MM.1S (cell line): ENCODE measurements at regions not wholly inside any gene's neighbourhood (a gene's known extent, or its start where the extent isn't known, plus 50 kb on each side); places are given as distances from the start of the nearest gene placed in this dataset.
A peak's percentile ranks its signal among the peaks of the same experiment; 100 is the strongest.

ENCODE experiments used
- DNase-seq: peaks from one replicate; pipeline ENCODE4 v3.0.0-alpha.2; 2015
- H2AFZ ChIP-seq: fragments of 300-600 bp; sonication (generic); 2 replicates; pipeline ENCODE4 v1.6.0; 2016; ENCODE audit warnings: antibody characterized with exemption, low read length
- H3F3A ChIP-seq: fragments of 300-600 bp; sonication (generic); 2 replicates; pipeline ENCODE4 v1.6.1; 2016; ENCODE audit warnings: mild to moderate bottlenecking, antibody characterized with exemption, low read length, moderate library complexity, mixed read lengths; ENCODE audit not compliant: insufficient read depth
- H3K27ac ChIP-seq: fragments of 300-600 bp; sonication (generic); 2 replicates; pipeline ENCODE4 v1.5.1; 2016; ENCODE audit warnings: mild to moderate bottlenecking, low read length
- H3K27me3 ChIP-seq: fragments of 300-600 bp; sonication (generic); replicated peaks from 2 replicates; pipeline ENCODE4 v1.6.0; 2016; ENCODE audit warnings: low read length; ENCODE audit not compliant: insufficient read depth
- H3K36me3 ChIP-seq: fragments of 300-600 bp; sonication (generic); replicated peaks from 2 replicates; pipeline ENCODE4 v1.6.1; 2016; ENCODE audit warnings: mild to moderate bottlenecking, low read length, mixed read lengths; ENCODE audit not compliant: insufficient read depth
- H3K4me1 ChIP-seq: fragments of 300-600 bp; sonication (generic); 2 replicates; pipeline ENCODE4 v1.6.1; 2016; ENCODE audit warnings: low read length, mixed read lengths
- H3K4me2 ChIP-seq: fragments of 300-600 bp; sonication (generic); 2 replicates; pipeline ENCODE4 v1.6.0; 2016; ENCODE audit warnings: low read depth, low read length
- H3K4me3 ChIP-seq: fragments of 300-600 bp; sonication (generic); 2 replicates; pipeline ENCODE4 v1.5.1; 2016; ENCODE audit warnings: low read length, mixed read lengths
- H3K79me2 ChIP-seq: fragments of 300-600 bp; sonication (generic); 2 replicates; pipeline ENCODE4 v1.6.1; 2016; ENCODE audit warnings: mixed run types, low read length, mixed read lengths
- H3K9ac ChIP-seq: fragments of 300-600 bp; sonication (generic); 2 replicates; pipeline ENCODE4 v1.6.1; 2016; ENCODE audit warnings: low read length, mixed read lengths
- H3K9me2 ChIP-seq: fragments of 300-600 bp; sonication (generic); replicated peaks from 2 replicates; pipeline ENCODE4 v1.6.1; 2016; ENCODE audit warnings: mild to moderate bottlenecking, low read length, mixed read lengths; ENCODE audit not compliant: insufficient read depth
- H3K9me3 ChIP-seq: fragments of 300-600 bp; sonication (generic); replicated peaks from 2 replicates; pipeline ENCODE4 v1.6.1; 2016; ENCODE audit warnings: mild to moderate bottlenecking, low read length, mixed read lengths; ENCODE audit not compliant: insufficient read depth
- H4K20me1 ChIP-seq: fragments of 300-600 bp; sonication (generic); 2 replicates; pipeline ENCODE4 v1.6.1; 2016; ENCODE audit warnings: mild to moderate bottlenecking, low read length, moderate library complexity, mixed read lengths; ENCODE audit not compliant: insufficient read depth
- EZH2 ChIP-seq: fragments of 300-600 bp; sonication (generic); optimal IDR thresholded peaks from 2 replicates; pipeline ENCODE3; 2017; ENCODE audit warnings: low read depth, mild to moderate bottlenecking, antibody characterized with exemption, low read length, mixed read lengths
- EZH2phosphoT487 ChIP-seq: fragments of 300-600 bp; sonication (generic); IDR thresholded peaks from 2 replicates; pipeline ENCODE4 v1.6.1; 2018; ENCODE audit warnings: antibody characterized with exemption, low read length
- TF ChIP-seq, protein P1 (sequence below): fragments of 300-600 bp; sonication (generic); IDR thresholded peaks from 2 replicates; pipeline ENCODE4 v1.5.1; 2016; ENCODE audit warnings: antibody characterized with exemption, low read length, mixed read lengths

DNA sequence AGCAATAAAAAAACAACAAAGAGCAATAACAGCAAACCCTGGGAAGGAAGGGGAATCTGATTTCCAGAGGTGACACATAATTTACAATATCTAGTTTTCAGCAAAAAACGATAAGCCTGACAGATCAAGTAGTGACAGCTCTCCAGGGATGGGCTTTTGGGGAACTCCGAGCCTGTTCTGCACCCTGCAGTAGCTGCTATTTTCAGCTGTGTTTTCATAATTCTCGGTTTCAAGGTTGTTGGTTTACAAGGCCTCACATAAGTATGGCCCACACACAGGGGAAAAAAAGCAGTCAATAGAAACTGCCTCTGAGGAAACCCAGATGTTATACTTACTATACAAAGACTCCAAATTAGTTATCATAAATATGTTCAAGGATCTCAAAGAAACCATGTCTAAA is 67.7 kb upstream of the CTLA4 start:
- Histone ChIP-seq H3K4me3 (peak overlapping the region; percentile 34), H3K36me3 (no peaks in the 10 kb centered on the region), H4K20me1 (no peaks in the 10 kb centered on the region), H3K9me3 (no peaks in the 10 kb centered on the region), H3K9ac (peak overlapping the region; percentile 67), H3K79me2 (no peaks in the 10 kb centered on the region), H3K27ac (peak overlapping the region; percentile 98), H3F3A (peaks cover 47% of the 10 kb centered on the region), H3K9me2 (no peaks in the 10 kb centered on the region), H3K4me2 (peak overlapping the region; percentile 91), H3K27me3 (no peaks in the 10 kb centered on the region), H3K4me1 (peaks cover 71% of the 10 kb centered on the region), H2AFZ (no peak overlapping the region; the same call in 1 of the 2 replicates)
- peak; percentile 92 for DNase-seq
- TF ChIP-seq, protein P1, sequence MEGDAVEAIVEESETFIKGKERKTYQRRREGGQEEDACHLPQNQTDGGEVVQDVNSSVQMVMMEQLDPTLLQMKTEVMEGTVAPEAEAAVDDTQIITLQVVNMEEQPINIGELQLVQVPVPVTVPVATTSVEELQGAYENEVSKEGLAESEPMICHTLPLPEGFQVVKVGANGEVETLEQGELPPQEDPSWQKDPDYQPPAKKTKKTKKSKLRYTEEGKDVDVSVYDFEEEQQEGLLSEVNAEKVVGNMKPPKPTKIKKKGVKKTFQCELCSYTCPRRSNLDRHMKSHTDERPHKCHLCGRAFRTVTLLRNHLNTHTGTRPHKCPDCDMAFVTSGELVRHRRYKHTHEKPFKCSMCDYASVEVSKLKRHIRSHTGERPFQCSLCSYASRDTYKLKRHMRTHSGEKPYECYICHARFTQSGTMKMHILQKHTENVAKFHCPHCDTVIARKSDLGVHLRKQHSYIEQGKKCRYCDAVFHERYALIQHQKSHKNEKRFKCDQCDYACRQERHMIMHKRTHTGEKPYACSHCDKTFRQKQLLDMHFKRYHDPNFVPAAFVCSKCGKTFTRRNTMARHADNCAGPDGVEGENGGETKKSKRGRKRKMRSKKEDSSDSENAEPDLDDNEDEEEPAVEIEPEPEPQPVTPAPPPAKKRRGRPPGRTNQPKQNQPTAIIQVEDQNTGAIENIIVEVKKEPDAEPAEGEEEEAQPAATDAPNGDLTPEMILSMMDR = no peak
- TF ChIP-seq EZH2 = no peak
- TF ChIP-seq EZH2phosphoT487 = no peak

DNA sequence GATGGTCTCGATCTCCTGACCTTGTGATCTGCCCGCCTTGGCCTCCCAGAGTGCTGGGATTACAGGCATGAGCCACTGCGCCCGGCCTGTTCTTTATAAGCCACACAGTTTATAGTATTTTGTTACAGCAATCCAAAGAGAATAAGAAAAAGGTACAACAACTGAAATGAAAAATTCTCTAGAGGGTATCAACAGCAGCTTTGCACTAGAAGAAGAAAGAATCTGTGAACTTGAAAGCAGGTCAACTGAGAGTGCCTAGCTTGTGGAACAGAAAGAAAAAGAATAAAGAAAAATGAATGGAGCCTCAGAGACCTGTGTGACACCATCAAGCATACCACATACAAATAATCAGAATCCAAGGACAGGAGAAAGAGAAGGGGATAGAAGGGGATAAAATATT is 66.8 kb upstream of the CTLA4 start:
- H3K9ac ChIP-seq = peak overlapping the region; percentile 53; the same call in 1 of the 2 replicates
- H3K36me3 ChIP-seq = no peaks in the 10 kb centered on the region
- no peaks in the 10 kb centered on the region for H3K9me3 ChIP-seq
- peak overlapping the region; percentile 13; the same call in 1 of the 2 replicates for H3K4me3 ChIP-seq
- TF ChIP-seq EZH2 = no peak
- TF ChIP-seq, protein P1 = no peak
- TF ChIP-seq EZH2phosphoT487 = no peak
- no peak for DNase-seq
- peak overlapping the region; percentile 68 for H3K4me2 ChIP-seq
- H4K20me1 ChIP-seq = no peaks in the 10 kb centered on the region
- peaks cover 47% of the 10 kb centered on the region for H3F3A ChIP-seq
- no peak overlapping the region for H2AFZ ChIP-seq
- peak overlapping the region; percentile 98 for H3K27ac ChIP-seq
- H3K9me2 ChIP-seq = no peaks in the 10 kb centered on the region
- H3K27me3 ChIP-seq = no peaks in the 10 kb centered on the region
- H3K4me1 ChIP-seq = peaks cover 72% of the 10 kb centered on the region
- H3K79me2 ChIP-seq = no peaks in the 10 kb centered on the region

DNA sequence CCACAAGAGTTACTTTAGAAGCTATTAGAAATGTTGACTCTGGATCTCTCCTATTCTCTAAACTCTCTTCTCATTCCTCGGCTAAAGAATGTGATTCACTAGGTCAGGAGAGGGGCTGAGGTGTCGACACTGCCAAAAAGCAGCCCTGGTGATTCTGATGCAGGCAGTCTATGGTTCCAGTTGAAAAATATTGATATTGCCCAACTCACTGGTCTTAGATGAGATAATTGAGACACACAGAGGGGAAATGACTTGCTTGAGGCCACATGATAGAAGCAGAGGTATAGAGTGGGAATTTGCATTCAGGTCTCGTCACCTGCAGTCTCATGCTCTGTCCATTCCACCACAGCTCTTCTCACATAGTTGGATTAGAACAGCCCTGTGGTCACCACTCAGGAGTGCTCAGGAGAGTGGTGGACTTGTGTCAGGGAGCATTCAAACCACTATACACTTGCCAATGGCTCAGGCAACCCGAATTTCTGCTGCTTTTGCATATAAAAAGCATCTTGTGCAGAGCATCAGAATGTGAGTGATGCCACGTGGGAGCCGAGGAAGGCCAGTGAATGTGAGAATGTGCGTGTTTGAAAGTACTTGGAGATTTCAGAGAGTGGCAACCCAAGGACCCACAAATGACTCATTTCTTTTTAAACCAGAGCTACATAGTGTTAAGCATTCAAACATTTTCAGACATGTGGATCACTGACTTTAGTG is 65.1 kb upstream of the CTLA4 start:
- H2AFZ ChIP-seq = no peak overlapping the region
- H3K36me3 ChIP-seq = no peaks in the 10 kb centered on the region
- DNase-seq = no peak
- H3K9me3 ChIP-seq = no peaks in the 10 kb centered on the region
- no peaks in the 10 kb centered on the region for H4K20me1 ChIP-seq
- TF ChIP-seq, protein P1 = no peak
- TF ChIP-seq EZH2 (no peak), EZH2phosphoT487 (no peak)
- no peak overlapping the region for H3K9ac ChIP-seq
- H3K79me2 ChIP-seq = no peaks in the 10 kb centered on the region
- H3K27me3 ChIP-seq = no peaks in the 10 kb centered on the region
- no peak overlapping the region for H3K4me3 ChIP-seq
- H3K9me2 ChIP-seq = no peaks in the 10 kb centered on the region
- H3K4me2 ChIP-seq = no peak overlapping the region
- H3K27ac ChIP-seq = no peak overlapping the region
- peaks cover 62% of the 10 kb centered on the region for H3K4me1 ChIP-seq
- H3F3A ChIP-seq = peaks cover 47% of the 10 kb centered on the region
